Erythroblast (primary cell): ENCODE measurements at regions not wholly inside any gene's neighbourhood (a gene's known extent, or its start where the extent isn't known, plus 50 kb on each side); places are given as distances from the start of the nearest gene placed in this dataset.

Experiments used
- GATA1 ChIP-seq: IDR thresholded peaks from 2 replicates; pipeline ENCODE4 v1.6.1; 2011; ENCODE audit warnings: low read depth, mild to moderate bottlenecking, control low read depth, low read length, moderate library complexity
- POLR2A ChIP-seq: IDR thresholded peaks from 2 replicates; pipeline ENCODE4 v1.6.1; 2011; ENCODE audit warnings: mild to moderate bottlenecking, low read length

- TF ChIP-seq POLR2A (no peak), GATA1 (no peak)
These were observed 64.4 kb upstream of the IGF1R start for GRCh38 chr15:98583771-98584430.
